ENCODE measurements at regions not wholly inside any gene's neighbourhood (a gene's known extent, or its start where the extent isn't known, plus 50 kb on each side); places are given as distances from the start of the nearest gene placed in this dataset.

GRCh38 chr16:82323171-82323570 is 153.1 kb upstream of the MPHOSPH6 start:
- TF ChIP-seq CTCF (IDR thresholded peaks at IDR 0.05; ENCODE audit: control extremely low read depth in 1 of 3, insufficient read depth in 1 of 3, low read depth in 1 of 3, low read length in 3 of 3) (no peak), SP4 (IDR thresholded peaks at IDR 0.05; ENCODE audit: low read length) (no peak), FOSL1 (IDR thresholded peaks at IDR 0.05; ENCODE audit: insufficient read depth, low read depth, low read length) (no peak), POLR2A (IDR thresholded peaks at IDR 0.05; ENCODE audit: control extremely low read depth in 1 of 2, low read depth in 2 of 2, low read length in 2 of 2) (no peak), TCF12 (IDR thresholded peaks at IDR 0.05; ENCODE audit: low read depth, low read length) (no peak), RAD21 (IDR thresholded peaks at IDR 0.05 in 1 of 2, conservative IDR thresholded peaks at IDR 0.05 in 1 of 2; ENCODE audit: low read depth in 2 of 2, low read length in 2 of 2) (no peak), CEBPB (IDR thresholded peaks at IDR 0.05; ENCODE audit: low read depth, low read length) (no peak), GABPA (IDR thresholded peaks at IDR 0.05; ENCODE audit: borderline replicate concordance, insufficient read depth, low read length) (no peak), MAFK (IDR thresholded peaks at IDR 0.05; ENCODE audit: low read depth, low read length) (no peak), EP300 (IDR thresholded peaks at IDR 0.05; ENCODE audit: borderline replicate concordance in 1 of 2, low read depth in 2 of 2, low read length in 2 of 2) (no peak), KDM1A (IDR thresholded peaks at IDR 0.05; ENCODE audit: borderline replicate concordance, low read length) (no peak)

All from H1 (cell line).